CD14-positive monocyte (primary cell): ENCODE measurements at regions not wholly inside any gene's neighbourhood (a gene's known extent, or its start where the extent isn't known, plus 50 kb on each side); places are given as distances from the start of the nearest gene placed in this dataset.

ENCODE experiments used
- DNase-seq, 3 donors: peaks; one replicate each; pipeline ENCODE4 v3.0.0-alpha.2; 2011 to 2022
- H2AFZ ChIP-seq: 2 replicates; pipeline ENCODE4 v1.6.0; 2012; ENCODE audit warnings: mild to moderate bottlenecking, low read depth, low read length, inconsistent platforms; ENCODE audit not compliant: insufficient read depth, poor library complexity, severe bottlenecking
- H3K27ac ChIP-seq, 2 donors: 1 replicate in 1 of 2; 2 replicates in 1 of 2; pipeline ENCODE4 v1.5.1; 2012 to 2013; ENCODE audit warnings: low read length in 2 of 2, control low read depth in 1 of 2, inconsistent platforms in 1 of 2, low read depth in 1 of 2, mild to moderate bottlenecking in 1 of 2
- H3K27me3 ChIP-seq, 2 donors: one replicate each; pipeline versions ENCODE4 v1.6.0 to v1.6.1; 2011 to 2013; ENCODE audit warnings: low read length in 2 of 2; ENCODE audit not compliant: control insufficient read depth in 2 of 2, insufficient read depth in 2 of 2
- H3K36me3 ChIP-seq, 2 donors: replicated peaks in 1 of 2; 1 replicate in 1 of 2; 2 replicates in 1 of 2; pipeline versions ENCODE4 v1.5.1 to v1.6.1; 2012 to 2013; ENCODE audit warnings: low read length in 2 of 2, control low read depth in 1 of 2, inconsistent platforms in 1 of 2, mild to moderate bottlenecking in 1 of 2; ENCODE audit not compliant: insufficient read depth in 2 of 2, control insufficient read depth in 1 of 2
- H3K4me1 ChIP-seq, 2 donors: 1 replicate in 1 of 2; 2 replicates in 1 of 2; pipeline versions ENCODE4 v1.5.1 to v1.6.1; 2012 to 2013; ENCODE audit warnings: low read length in 2 of 2, control low read depth in 1 of 2, inconsistent platforms in 1 of 2, mild to moderate bottlenecking in 1 of 2, moderate library complexity in 1 of 2; ENCODE audit not compliant: insufficient read depth in 2 of 2, control insufficient read depth in 1 of 2
- H3K4me2 ChIP-seq: replicated peaks from 2 replicates; pipeline ENCODE3; 2012; ENCODE audit warnings: low read length, moderate library complexity, mild to moderate bottlenecking; ENCODE audit not compliant: poor library complexity, severe bottlenecking; ENCODE audit errors: extremely low read depth
- H3K4me3 ChIP-seq, 3 experiments: fragments of 200-600 bp in 1 of 3; sonication (generic) in 1 of 3; replicated peaks in 1 of 3; 1 replicate in 2 of 3; 2 replicates in 1 of 3; pipeline ENCODE4 v1.5.1; 2011 to 2013; ENCODE audit warnings: low read length in 3 of 3, mild to moderate bottlenecking in 3 of 3, control low read depth in 2 of 3, low read depth in 2 of 3, inconsistent platforms in 1 of 3, moderate library complexity in 1 of 3
- H3K79me2 ChIP-seq: 2 replicates; pipeline ENCODE4 v1.6.0; 2012; ENCODE audit warnings: mild to moderate bottlenecking, control low read depth, inconsistent platforms, low read length, moderate library complexity; ENCODE audit not compliant: insufficient read depth
- H3K9ac ChIP-seq: 2 replicates; pipeline ENCODE4 v1.6.0; 2017; ENCODE audit warnings: low read length, mild to moderate bottlenecking; ENCODE audit not compliant: insufficient read depth, poor library complexity, severe bottlenecking
- H3K9me3 ChIP-seq, 2 donors: replicated peaks in 1 of 2; 1 replicate in 1 of 2; 2 replicates in 1 of 2; pipeline versions ENCODE4 v1.5.1 to v1.6.1; 2012 to 2013; ENCODE audit warnings: low read length in 2 of 2, control low read depth in 1 of 2; ENCODE audit not compliant: control insufficient read depth in 1 of 2, insufficient read depth in 1 of 2
- H4K20me1 ChIP-seq: 2 replicates; pipeline ENCODE4 v1.6.0; 2012; ENCODE audit warnings: mild to moderate bottlenecking, low read length, control low read depth, moderate library complexity; ENCODE audit not compliant: insufficient read depth
- H3K27ac Mint-ChIP-seq, 7 donors: one replicate each; pipeline ENCODE4 v1.8.0; 2020; ENCODE audit warnings: mild to moderate bottlenecking in 7 of 7, mixed read lengths in 7 of 7, moderate library complexity in 6 of 7, inconsistent platforms in 2 of 7
- H3K27me3 Mint-ChIP-seq, 3 donors: one replicate each; pipeline ENCODE4 v1.8.0; 2021 to 2022; ENCODE audit warnings: low read depth in 3 of 3, mild to moderate bottlenecking in 3 of 3, mixed read lengths in 3 of 3, moderate library complexity in 3 of 3, inconsistent platforms in 1 of 3
- H3K36me3 Mint-ChIP-seq, 2 donors: one replicate each; pipeline ENCODE4 v1.8.0; 2020; ENCODE audit warnings: mixed read lengths in 2 of 2, inconsistent platforms in 1 of 2, mild to moderate bottlenecking in 1 of 2
- H3K4me1 Mint-ChIP-seq: one replicate; pipeline ENCODE4 v1.8.0; 2020; ENCODE audit warnings: mild to moderate bottlenecking, mixed read lengths
- H3K4me3 Mint-ChIP-seq, 2 donors: one replicate each; pipeline ENCODE4 v1.8.0; 2020; ENCODE audit warnings: mild to moderate bottlenecking in 2 of 2, mixed read lengths in 2 of 2, moderate library complexity in 1 of 2
- H3K9me3 Mint-ChIP-seq, 7 donors: one replicate each; pipeline ENCODE4 v1.8.0; 2020 to 2022; ENCODE audit warnings: mixed read lengths in 7 of 7, mild to moderate bottlenecking in 6 of 7, moderate library complexity in 6 of 7, inconsistent platforms in 2 of 7
- CTCF ChIP-seq: fragments of 200-600 bp; IDR thresholded peaks from one replicate; pipeline ENCODE4 v1.8.0; 2022; ENCODE audit warnings: antibody characterized with exemption, mild to moderate bottlenecking
- WGBS: methylation state at CpG from one replicate; pipeline ENCODE4 v1.1.5; 2013; ENCODE audit warnings: missing lambda C conversion rate; ENCODE audit not compliant: insufficient coverage; 5-methylcytosine and 5-hydroxymethylcytosine counted together
- intact Hi-C, 2 donors: fragments of 100-400 bp; cut with micrococcal nuclease; formaldehyde crosslinking; loops; one replicate each; pipeline versions ENCODE4 v1.15.0 to v1.15.1; 2023

GRCh38 chr18:59799383-59800015 lies 100.3 kb upstream of the PMAIP1 start:
- Mint-ChIP-seq H3K9me3 (peaks cover 0 to 2% (median 0%) of the 10 kb centered on the region in 7 donors), H3K36me3 (no peaks in the 10 kb centered on the region), H3K27ac (no peak overlapping the region), H3K27me3 (peaks cover 0 to 2% (median under 1%) of the 10 kb centered on the region in 3 donors), H3K4me3 (no peak overlapping the region), H3K4me1 (peaks cover 4% of the 10 kb centered on the region)
- Histone ChIP-seq H3K4me2 (no peak overlapping the region), H2AFZ (no peak overlapping the region), H3K79me2 (no peaks in the 10 kb centered on the region), H3K4me1 (no peaks in the 10 kb centered on the region), H3K9ac (no peak overlapping the region), H3K36me3 (no peaks in the 10 kb centered on the region), H3K27ac (no peak overlapping the region), H3K9me3 (no peaks in the 10 kb centered on the region), H3K4me3 (no peak overlapping the region), H3K27me3 (no peaks in the 10 kb centered on the region), H4K20me1 (no peaks in the 10 kb centered on the region)
- no peak for DNase-seq
- intact Hi-C loops = no loop called here
- 100% methylated on average over 1 of the region's 6 CpGs for WGBS
- TF ChIP-seq CTCF = no peak

GRCh38 chr18:59795882-59796281 lies 98.7 kb upstream of the CCBE1 start:
- Mint-ChIP-seq H3K27me3 (peaks cover 0 to 2% (median 2%) of the 10 kb centered on the region in 3 donors), H3K9me3 (peaks cover 0 to 2% (median 0%) of the 10 kb centered on the region in 7 donors), H3K27ac (no peak overlapping the region), H3K36me3 (no peaks in the 10 kb centered on the region), H3K4me3 (no peak overlapping the region), H3K4me1 (no peaks in the 10 kb centered on the region)
- Histone ChIP-seq H2AFZ (no peak overlapping the region), H3K4me3 (no peak overlapping the region), H3K9me3 (no peaks in the 10 kb centered on the region), H3K36me3 (no peaks in the 10 kb centered on the region), H3K27ac (no peak overlapping the region), H3K79me2 (no peaks in the 10 kb centered on the region), H4K20me1 (no peaks in the 10 kb centered on the region), H3K4me1 (no peaks in the 10 kb centered on the region), H3K9ac (no peak overlapping the region), H3K27me3 (no peaks in the 10 kb centered on the region), H3K4me2 (no peak overlapping the region)
- no peak for DNase-seq
- 78% methylated on average over 3 of the region's 5 CpGs for WGBS
- intact Hi-C loops = no loop called here
- TF ChIP-seq CTCF = no peak
